HG02981 (cell line): ENCODE measurements at regions not wholly inside any gene's neighbourhood (a gene's known extent, or its start where the extent isn't known, plus 50 kb on each side); places are given as distances from the start of the nearest gene placed in this dataset.

Experiments used
- ATAC-seq: cut with Tn5 transposase; IDR thresholded peaks from one replicate; pipeline ENCODE4 v1.9.1; 2021; ENCODE audit warnings: mild to moderate bottlenecking, moderate library complexity; ENCODE audit not compliant: unreplicated experiment

- ATAC-seq, result no peak
Measured at GRCh38 chr5:13480834-13481233, 463.7 kb downstream of the DNAH5 start.

DNA sequence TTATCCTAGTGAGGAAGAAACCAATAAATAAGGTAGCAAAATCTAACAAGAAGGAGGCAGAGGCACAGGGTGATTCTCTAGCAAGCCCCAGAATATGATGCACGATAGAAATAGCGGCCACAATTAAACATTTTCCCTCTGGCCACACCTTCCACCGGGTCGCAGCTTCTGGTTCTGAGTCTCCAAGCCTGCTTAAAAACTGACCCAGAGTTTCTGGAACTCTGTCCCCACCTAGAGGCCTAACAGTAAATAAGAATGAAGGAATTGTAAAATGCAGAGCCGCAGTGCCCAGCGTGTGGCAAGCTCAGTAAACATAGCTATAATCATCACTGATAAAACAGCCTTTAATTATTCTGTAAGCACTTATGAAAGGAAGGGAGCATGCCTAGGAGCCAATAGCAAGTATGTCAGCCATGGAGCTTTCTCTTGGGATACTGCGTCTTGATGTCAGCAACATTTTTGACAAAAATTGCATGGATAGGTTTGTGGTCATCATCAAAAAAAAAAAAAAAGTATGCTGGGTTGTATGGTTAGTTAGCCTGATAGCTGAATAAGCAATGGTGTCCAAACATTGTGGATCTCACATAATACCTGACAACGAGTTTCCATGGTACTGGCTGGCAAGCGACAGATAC lies 465.5 kb downstream of the DNAH5 start:
- no peak for ATAC-seq

- no peak for ATAC-seq
Measured at GRCh38 chr5:13477118-13477737, 467.3 kb downstream of the DNAH5 start.

- no peak for ATAC-seq
Measured at GRCh38 chr5:13472842-13473241, 471.6 kb downstream of the DNAH5 start.

GRCh38 chr5:13470975-13471374 lies 473.5 kb downstream of the DNAH5 start:
- ATAC-seq, result no peak

DNA sequence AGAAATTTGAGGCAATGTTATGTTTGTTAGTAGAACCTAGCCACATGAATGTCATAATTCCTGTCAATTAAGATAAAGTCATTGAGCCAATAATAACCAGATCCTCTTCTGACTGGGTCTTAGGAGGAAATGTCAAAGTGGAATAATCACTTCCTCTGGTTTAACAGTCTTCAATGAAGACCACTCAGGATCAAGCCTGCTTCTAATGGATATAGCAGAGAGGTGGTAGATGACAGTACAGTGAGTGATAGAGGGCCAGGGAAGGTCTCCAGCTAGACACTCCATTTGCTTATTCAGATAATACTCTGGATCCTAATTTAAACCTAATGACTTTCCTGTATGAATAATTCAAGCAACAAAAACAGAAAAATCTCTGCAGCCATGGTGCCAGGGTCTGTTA lies 474.2 kb downstream of the DNAH5 start:
- ATAC-seq, result no peak

DNA sequence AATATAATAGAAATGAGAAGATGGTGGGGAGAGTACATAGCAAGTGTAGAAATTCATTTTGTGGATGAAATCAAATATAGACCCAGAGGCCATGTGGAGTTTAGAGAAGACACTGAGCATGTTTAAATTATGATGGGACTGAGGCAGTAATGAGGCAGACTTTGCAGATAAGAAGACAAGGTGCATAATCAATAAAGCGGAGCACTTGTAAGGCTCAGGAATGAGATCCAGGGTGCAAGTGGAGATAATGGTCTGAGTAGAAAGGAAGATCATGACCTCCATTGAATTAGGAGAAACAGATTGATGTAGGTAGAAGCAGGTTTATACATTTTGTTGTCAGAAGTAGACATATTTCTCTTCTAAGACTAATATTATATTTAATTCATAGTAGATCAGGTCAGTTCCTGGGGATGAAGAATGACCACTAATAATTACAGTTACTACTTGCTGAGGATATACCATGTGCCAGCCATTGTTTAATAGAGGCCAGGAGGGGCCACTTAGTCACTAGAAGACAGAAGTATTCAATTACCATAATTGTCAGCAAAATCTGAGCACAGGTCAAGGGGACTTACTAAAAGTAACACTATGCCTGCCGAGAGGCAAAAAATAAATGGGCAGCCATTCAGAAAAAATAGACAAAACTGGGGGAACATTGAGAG lies 479.8 kb downstream of the DNAH5 start:
- no peak for ATAC-seq

- no peak for ATAC-seq
Measured at GRCh38 chr5:13460587-13460986, 483.9 kb downstream of the DNAH5 start.

- ATAC-seq, result no peak
Measured at GRCh38 chr5:13454050-13454449, 490.4 kb downstream of the DNAH5 start.

DNA sequence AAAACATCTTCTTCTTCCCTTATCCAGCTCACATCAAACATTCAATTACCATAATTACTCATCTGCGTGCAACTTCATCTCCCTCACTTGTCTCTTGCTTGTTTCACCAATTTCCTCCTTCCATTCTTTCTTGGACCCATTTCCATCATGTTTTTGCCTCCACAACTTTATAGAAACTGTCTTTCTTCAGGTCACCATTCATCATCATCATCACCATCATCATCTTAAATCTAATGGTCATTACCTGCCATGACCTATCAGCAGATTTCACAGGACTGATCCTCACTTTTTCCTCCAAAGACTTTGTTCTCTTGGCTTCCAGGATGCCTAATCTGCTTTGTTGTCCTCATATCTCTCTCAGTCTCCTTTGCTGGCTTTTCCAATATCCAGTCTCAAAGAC lies 495.6 kb downstream of the DNAH5 start:
- no peak for ATAC-seq

GRCh38 chr5:13439430-13439829 lies 505.1 kb downstream of the DNAH5 start:
- ATAC-seq, result no peak

GRCh38 chr5:13427827-13428557 lies 516.5 kb downstream of the DNAH5 start:
- ATAC-seq, result no peak

GRCh38 chr5:13412040-13412595 lies 532.4 kb downstream of the DNAH5 start:
- no peak for ATAC-seq

DNA sequence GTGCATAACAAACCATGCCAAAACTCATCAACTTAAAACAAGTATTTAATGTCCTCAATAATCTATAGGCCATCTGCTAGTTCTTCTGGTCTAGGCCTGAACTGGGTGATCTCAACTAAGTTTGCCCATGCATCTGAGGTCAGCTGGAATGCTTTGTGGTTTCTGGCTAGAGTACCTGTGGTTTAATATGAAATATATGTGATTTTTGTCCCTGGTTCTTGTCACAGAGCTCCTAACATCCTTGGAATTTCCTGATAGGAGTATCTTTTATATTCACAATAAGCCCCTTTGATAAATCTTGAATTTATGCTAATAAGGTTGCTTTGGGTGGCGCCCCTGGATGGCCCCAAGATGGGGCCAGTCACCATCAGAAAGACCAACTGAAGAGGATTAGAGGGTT lies 535.9 kb downstream of the DNAH5 start:
- no peak for ATAC-seq

GRCh38 chr5:13403351-13403750 lies 541.1 kb downstream of the DNAH5 start:
- no peak for ATAC-seq

- ATAC-seq, result no peak
Measured at GRCh38 chr5:13385066-13385465, 559.4 kb downstream of the DNAH5 start.

GRCh38 chr5:13382232-13382631 lies 562.3 kb downstream of the DNAH5 start:
- no peak for ATAC-seq

DNA sequence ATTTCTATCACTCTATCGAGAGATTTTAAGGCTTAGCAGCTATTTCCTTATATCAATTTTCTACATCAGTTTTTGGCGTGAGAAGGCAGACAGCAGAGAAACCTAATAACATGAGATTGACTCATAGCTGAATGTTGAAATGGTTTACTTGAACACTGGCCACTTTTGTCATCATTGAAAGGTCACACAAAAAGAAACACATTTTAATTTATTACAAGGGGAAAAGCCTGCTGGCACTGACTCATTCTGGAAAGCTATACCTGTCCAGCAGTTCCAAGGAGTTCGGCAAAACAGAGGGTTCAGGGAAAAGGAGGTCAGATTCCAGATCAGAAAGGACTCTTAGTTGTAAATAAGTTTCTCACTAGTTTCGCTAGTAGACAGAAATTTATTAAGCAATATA lies 566.4 kb downstream of the DNAH5 start:
- no peak for ATAC-seq

- ATAC-seq, result no peak
Measured at GRCh38 chr5:13359344-13359743, 585.1 kb downstream of the DNAH5 start.

DNA sequence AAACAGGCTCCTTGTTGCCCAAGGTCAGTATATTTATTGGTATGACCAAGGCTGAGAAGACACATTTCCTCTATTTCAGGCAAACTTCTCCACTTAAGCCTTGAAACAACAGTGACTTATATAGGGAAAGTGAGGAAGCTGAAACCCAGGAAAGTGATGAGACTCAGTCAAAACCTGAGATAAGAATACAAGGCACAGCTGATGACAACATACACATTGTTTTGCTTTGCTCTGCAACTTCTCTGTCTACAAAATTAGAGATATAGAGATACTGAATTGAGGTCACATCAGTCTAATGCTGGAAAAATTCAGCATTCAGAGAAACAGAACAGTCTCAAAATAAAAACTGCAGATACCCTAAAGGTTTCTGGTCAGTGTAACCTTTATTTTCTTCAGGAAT lies 586.1 kb downstream of the DNAH5 start:
- no peak for ATAC-seq

DNA sequence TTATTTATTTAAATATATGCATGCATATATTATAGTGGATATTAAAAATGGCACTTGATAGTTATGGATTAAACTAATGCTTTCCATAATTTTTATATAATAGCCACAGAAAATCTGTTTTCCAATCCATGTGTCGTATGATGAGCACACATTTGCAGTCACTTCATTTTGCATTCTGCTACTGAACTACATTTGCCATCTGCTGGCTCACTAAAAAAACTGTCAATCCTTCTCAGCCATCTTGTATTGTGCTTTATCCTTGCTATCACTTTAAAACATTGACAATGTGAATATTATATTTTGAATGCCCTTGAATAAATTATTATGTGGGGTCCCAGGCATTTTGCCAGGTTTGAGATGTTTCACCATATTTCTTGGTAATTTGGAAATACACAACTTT lies 586.6 kb downstream of the DNAH5 start:
- no peak for ATAC-seq
